ENCODE measurements at regions not wholly inside any gene's neighbourhood (a gene's known extent, or its start where the extent isn't known, plus 50 kb on each side); places are given as distances from the start of the nearest gene placed in this dataset.

GRCh38 chr14:22479776-22480464, 109.1 kb downstream of the DAD1 start:
- TF ChIP-seq CTCF (IDR thresholded peaks at IDR 0.05) = no peak
- TF ChIP-seq POLR2A (IDR thresholded peaks at IDR 0.05) = no peak
